HG02798 (cell line): ENCODE measurements at regions not wholly inside any gene's neighbourhood (a gene's known extent, or its start where the extent isn't known, plus 50 kb on each side); places are given as distances from the start of the nearest gene placed in this dataset.
"Not testable (repeated sequence)": the region's sequence is repeated elsewhere in the genome, so short reads cannot be mapped to it uniquely, and the experiment has no call there.

Experiments used
- ATAC-seq: cut with Tn5 transposase; IDR thresholded peaks from one replicate; pipeline ENCODE4 v1.9.1; 2021; ENCODE audit warnings: mild to moderate bottlenecking; ENCODE audit not compliant: unreplicated experiment, poor library complexity

GRCh38 chr4:134663742-134664141 lies 462.2 kb upstream of the PABPC4L start:
- ATAC-seq = no peak

GRCh38 chr4:134650461-134650860 lies 448.9 kb upstream of the PABPC4L start:
- ATAC-seq = no peak

GRCh38 chr4:134645778-134646177 lies 444.2 kb upstream of the PABPC4L start:
- ATAC-seq = no peak

- no peak for ATAC-seq
Observed at GRCh38 chr4:134636338-134637051, 434.9 kb upstream of the PABPC4L start.

- ATAC-seq = no peak
Observed at GRCh38 chr4:134634301-134634700, 432.7 kb upstream of the PABPC4L start.

- ATAC-seq = no peak
Observed at GRCh38 chr4:134632056-134632455, 430.5 kb upstream of the PABPC4L start.

- ATAC-seq = no peak
Observed at GRCh38 chr4:134628066-134628465, 426.5 kb upstream of the PABPC4L start.

GRCh38 chr4:134627366-134627765 lies 425.8 kb upstream of the PABPC4L start:
- no peak for ATAC-seq

GRCh38 chr4:134624365-134624764 lies 422.8 kb upstream of the PABPC4L start:
- no peak for ATAC-seq

GRCh38 chr4:134622626-134623575 lies 421.3 kb upstream of the PABPC4L start:
- ATAC-seq = not testable (repeated sequence)

GRCh38 chr4:134622199-134622598 lies 420.6 kb upstream of the PABPC4L start:
- ATAC-seq = no peak

- not testable (repeated sequence) for ATAC-seq
Observed at GRCh38 chr4:134621715-134622114, 420.1 kb upstream of the PABPC4L start.

GRCh38 chr4:134610956-134611355 lies 409.4 kb upstream of the PABPC4L start:
- no peak for ATAC-seq

GRCh38 chr4:134610172-134610571 lies 408.6 kb upstream of the PABPC4L start:
- ATAC-seq = no peak

- ATAC-seq = no peak
Observed at GRCh38 chr4:134601706-134602105, 400.1 kb upstream of the PABPC4L start.

GRCh38 chr4:134591326-134591725 lies 389.7 kb upstream of the PABPC4L start:
- no peak for ATAC-seq

- no peak for ATAC-seq
Observed at GRCh38 chr4:134585972-134586371, 384.4 kb upstream of the PABPC4L start.

GRCh38 chr4:134567461-134567860 lies 365.9 kb upstream of the PABPC4L start:
- no peak for ATAC-seq

GRCh38 chr4:134560728-134561127 lies 359.1 kb upstream of the PABPC4L start:
- ATAC-seq = no peak

- ATAC-seq = no peak
Observed at GRCh38 chr4:134552063-134552462, 350.5 kb upstream of the PABPC4L start.

- no peak for ATAC-seq
Observed at GRCh38 chr4:134551348-134551747, 349.8 kb upstream of the PABPC4L start.
